Right lobe of liver (tissue), 6 donors: ENCODE measurements at regions not wholly inside any gene's neighbourhood (a gene's known extent, or its start where the extent isn't known, plus 50 kb on each side); places are given as distances from the start of the nearest gene placed in this dataset.

Experiments used
- ATAC-seq, 4 donors: fragments of 200-7000 bp; cut with Tn5 transposase; one replicate each; pipeline ENCODE4 v1.9.1; 2020; ENCODE audit warnings: mild to moderate bottlenecking in 4 of 4, moderate library complexity in 4 of 4
- DNase-seq, 3 donors: peaks; one replicate each; pipeline ENCODE4 v3.0.0-alpha.2; 2020
- H3K27ac ChIP-seq, 3 donors: fragments of 200-600 bp; one replicate each; pipeline ENCODE4 v1.8.0; 2022
- H3K27me3 ChIP-seq, 2 donors: fragments of 200-600 bp; one replicate each; pipeline ENCODE4 v1.8.0; 2022
- H3K36me3 ChIP-seq, 4 donors: fragments of 200-600 bp; sonication (generic) in 1 of 4; one replicate each; pipeline versions ENCODE4 v1.5.1 to v1.8.0; 2017 to 2022; ENCODE audit warnings: control low read depth in 1 of 4
- H3K4me1 ChIP-seq, 4 donors: fragments of 200-600 bp; sonication (generic) in 1 of 4; one replicate each; pipeline versions ENCODE4 v1.5.1 to v1.8.0; 2017 to 2022; ENCODE audit warnings: control low read depth in 1 of 4
- H3K4me3 ChIP-seq, 3 donors: fragments of 200-600 bp; one replicate each; pipeline ENCODE4 v1.8.0; 2022
- H3K9me3 ChIP-seq, 4 donors: fragments of 200-600 bp; sonication (generic) in 1 of 4; one replicate each; pipeline versions ENCODE4 v1.5.1 to v1.8.0; 2017 to 2022; ENCODE audit warnings: control low read depth in 1 of 4
- POLR2A ChIP-seq: fragments of 450-650 bp; IDR thresholded peaks from one replicate; pipeline ENCODE4 v1.6.1; 2017; ENCODE audit warnings: antibody characterized with exemption, mild to moderate bottlenecking
- WGBS: methylation state at CpG from one replicate; pipeline ENCODE4 v1.1.6; 2018; ENCODE audit warnings: low coverage, low lambda C conversion rate; ENCODE audit not compliant: insufficient coverage; ENCODE audit errors: missing lambda C conversion rate; 5-methylcytosine and 5-hydroxymethylcytosine counted together
- intact Hi-C, 2 donors: fragments of 100-400 bp; cut with DNase I; formaldehyde crosslinking; loops; one replicate each; pipeline versions ENCODE4 v1.11.2 to v1.14.1; 2022
- TF ChIP-seq, protein P1 (sequence below), 4 donors: fragments of 200-600 bp in 3 of 4; fragments of 450-650 bp in 1 of 4; IDR thresholded peaks; one replicate each; pipeline versions ENCODE4 v1.5.1 to v1.8.0; 2016 to 2022; ENCODE audit warnings: antibody characterized with exemption in 4 of 4, mild to moderate bottlenecking in 2 of 4
- donor health status: DM: no; HTN: yes; CAD: no.
- donor health status: DM: no; HTN: no; CAD: no.
- donor health status: DM: no; HTN: no; CAD: no.
- donor health status: DM: no; HTN: yes; CAD: no.
- donor health status: DM: no; HTN: yes; CAD: no.

DNA sequence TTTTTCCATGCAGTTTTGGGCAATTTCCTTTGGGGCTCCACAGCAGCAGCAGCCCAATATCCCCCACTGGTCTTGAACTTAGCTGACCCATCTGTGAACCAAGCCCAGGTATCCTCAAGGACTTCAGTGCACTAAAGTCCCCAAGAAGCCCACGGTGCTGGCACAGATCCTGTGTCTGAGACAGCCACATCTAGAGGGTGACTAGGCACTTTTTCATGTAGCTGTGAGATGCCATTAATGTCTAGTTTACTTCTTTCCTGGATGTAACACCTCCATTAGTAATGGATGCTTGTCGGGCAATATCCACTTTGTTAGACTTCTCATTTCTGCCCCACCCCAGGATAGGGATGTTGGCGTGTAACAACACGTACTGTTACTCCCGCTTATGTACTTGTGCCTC lies 117.9 kb downstream of the GPCPD1 start:
- no peaks in the 10 kb centered on the region for H3K4me1 ChIP-seq
- ATAC-seq = no peak
- intact Hi-C loops = no loop called here
- no peaks in the 10 kb centered on the region for H3K9me3 ChIP-seq
- H3K27me3 ChIP-seq = no peaks in the 10 kb centered on the region
- no peak overlapping the region for H3K27ac ChIP-seq
- H3K36me3 ChIP-seq = no peaks in the 10 kb centered on the region
- WGBS = 64% methylated on average over 5 of the region's 5 CpGs
- TF ChIP-seq, protein P1, sequence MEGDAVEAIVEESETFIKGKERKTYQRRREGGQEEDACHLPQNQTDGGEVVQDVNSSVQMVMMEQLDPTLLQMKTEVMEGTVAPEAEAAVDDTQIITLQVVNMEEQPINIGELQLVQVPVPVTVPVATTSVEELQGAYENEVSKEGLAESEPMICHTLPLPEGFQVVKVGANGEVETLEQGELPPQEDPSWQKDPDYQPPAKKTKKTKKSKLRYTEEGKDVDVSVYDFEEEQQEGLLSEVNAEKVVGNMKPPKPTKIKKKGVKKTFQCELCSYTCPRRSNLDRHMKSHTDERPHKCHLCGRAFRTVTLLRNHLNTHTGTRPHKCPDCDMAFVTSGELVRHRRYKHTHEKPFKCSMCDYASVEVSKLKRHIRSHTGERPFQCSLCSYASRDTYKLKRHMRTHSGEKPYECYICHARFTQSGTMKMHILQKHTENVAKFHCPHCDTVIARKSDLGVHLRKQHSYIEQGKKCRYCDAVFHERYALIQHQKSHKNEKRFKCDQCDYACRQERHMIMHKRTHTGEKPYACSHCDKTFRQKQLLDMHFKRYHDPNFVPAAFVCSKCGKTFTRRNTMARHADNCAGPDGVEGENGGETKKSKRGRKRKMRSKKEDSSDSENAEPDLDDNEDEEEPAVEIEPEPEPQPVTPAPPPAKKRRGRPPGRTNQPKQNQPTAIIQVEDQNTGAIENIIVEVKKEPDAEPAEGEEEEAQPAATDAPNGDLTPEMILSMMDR (IDR thresholded peaks at IDR 0.05) = no peak
- TF ChIP-seq POLR2A = no peak
- no peak for DNase-seq
- no peak overlapping the region for H3K4me3 ChIP-seq

DNA sequence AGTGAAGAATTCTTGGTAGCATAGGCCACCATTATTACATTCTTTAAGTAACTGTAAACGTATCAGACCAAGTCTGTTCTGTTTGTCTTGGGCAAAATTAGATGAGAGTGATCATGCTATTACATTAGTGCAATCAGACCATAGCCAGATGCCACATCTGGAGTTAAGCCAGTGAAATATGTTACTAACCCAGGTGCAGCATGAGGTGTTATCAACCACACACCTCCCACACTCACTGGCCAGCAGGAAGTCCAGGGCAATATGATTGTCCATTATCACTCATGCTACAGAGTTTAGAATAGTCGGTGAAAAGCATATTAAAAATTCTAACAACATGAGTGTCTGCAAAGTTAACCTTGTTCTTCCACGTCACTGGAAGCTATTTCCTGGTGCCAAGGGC lies 119.4 kb downstream of the GPCPD1 start:
- TF ChIP-seq, protein P1 (IDR thresholded peaks at IDR 0.05) = no peak
- TF ChIP-seq POLR2A = no peak
- DNase-seq (no peak), ATAC-seq (no peak)
- H3K36me3 ChIP-seq = no peaks in the 10 kb centered on the region
- no peaks in the 10 kb centered on the region for H3K4me1 ChIP-seq
- intact Hi-C loops = no loop called here
- no peak overlapping the region for H3K4me3 ChIP-seq
- WGBS = 42% methylated on average over 2 of the region's 3 CpGs
- H3K9me3 ChIP-seq = no peaks in the 10 kb centered on the region
- no peaks in the 10 kb centered on the region for H3K27me3 ChIP-seq
- H3K27ac ChIP-seq = no peak overlapping the region

DNA sequence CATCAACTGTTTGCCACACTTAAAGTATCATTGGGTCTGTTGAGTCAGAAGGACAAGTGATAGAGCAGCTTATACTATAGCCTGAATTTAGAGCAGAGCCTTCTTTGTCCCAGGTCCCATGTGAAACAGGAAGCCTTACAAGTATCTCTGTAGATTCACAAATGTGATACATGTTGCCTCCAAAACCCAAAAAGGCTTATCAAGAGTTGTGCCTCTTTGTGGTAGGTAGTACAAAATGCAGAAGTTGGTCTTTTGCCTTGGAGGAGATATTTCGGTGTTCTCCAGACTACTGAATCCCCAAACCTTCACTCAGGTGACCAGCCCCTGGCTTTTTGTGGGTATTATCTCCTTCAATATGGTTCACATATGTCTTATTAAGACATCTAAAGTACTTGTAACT lies 121.2 kb downstream of the GPCPD1 start:
- intact Hi-C loops = no loop called here
- no CpG with 5 or more reads among the region's 1 CpG for WGBS
- Histone ChIP-seq H3K36me3 (no peaks in the 10 kb centered on the region), H3K4me1 (no peaks in the 10 kb centered on the region), H3K9me3 (no peaks in the 10 kb centered on the region), H3K4me3 (no peak overlapping the region), H3K27me3 (no peaks in the 10 kb centered on the region), H3K27ac (no peak overlapping the region)
- no peak for DNase-seq
- no peak for TF ChIP-seq POLR2A
- TF ChIP-seq, protein P1 (IDR thresholded peaks at IDR 0.05) = no peak
- no peak for ATAC-seq

- DNase-seq (no peak), ATAC-seq (no peak)
- 17% methylated on average over 2 of the region's 2 CpGs for WGBS
- no peaks in the 10 kb centered on the region for H3K27me3 ChIP-seq
- H3K4me3 ChIP-seq = no peak overlapping the region
- no peaks in the 10 kb centered on the region for H3K4me1 ChIP-seq
- no peaks in the 10 kb centered on the region for H3K9me3 ChIP-seq
- TF ChIP-seq, protein P1 (IDR thresholded peaks at IDR 0.05) = no peak
- no peak for TF ChIP-seq POLR2A
- no peak overlapping the region for H3K27ac ChIP-seq
- H3K36me3 ChIP-seq = no peaks in the 10 kb centered on the region
- intact Hi-C loops = no loop called here
Measured at GRCh38 chr20:5488823-5489222, 122.0 kb downstream of the GPCPD1 start.
